Neural progenitor cell (in vitro differentiated cells): ENCODE measurements at regions not wholly inside any gene's neighbourhood (a gene's known extent, or its start where the extent isn't known, plus 50 kb on each side); places are given as distances from the start of the nearest gene placed in this dataset.

Experiments used
- DNase-seq: peaks from one replicate; pipeline ENCODE4 v3.0.0-alpha.2; 2016; ENCODE audit warnings: low spot score
- H2AFZ ChIP-seq: fragments of 200-600 bp; sonication (generic); replicated peaks from 2 replicates; pipeline ENCODE4 v1.6.1; 2016; ENCODE audit warnings: antibody characterized with exemption
- H3F3A ChIP-seq: fragments of 200-600 bp; sonication (generic); 2 replicates; pipeline ENCODE4 v1.6.1; 2016; ENCODE audit warnings: antibody characterized with exemption, low read depth
- H3K27ac ChIP-seq: fragments of 200-600 bp; sonication (generic); 2 replicates; pipeline ENCODE4 v1.5.1; 2016; ENCODE audit warnings: mild to moderate bottlenecking
- H3K27me3 ChIP-seq: fragments of 200-600 bp; sonication (generic); 2 replicates; pipeline ENCODE4 v1.6.1; 2016; ENCODE audit warnings: mild to moderate bottlenecking, moderate library complexity
- H3K36me3 ChIP-seq: fragments of 200-600 bp; sonication (generic); 2 replicates; pipeline ENCODE4 v1.5.1; 2016
- H3K4me1 ChIP-seq: fragments of 200-600 bp; sonication (generic); 2 replicates; pipeline ENCODE4 v1.6.1; 2016; ENCODE audit warnings: mixed run types
- H3K4me2 ChIP-seq: fragments of 200-600 bp; sonication (generic); 2 replicates; pipeline ENCODE4 v1.6.1; 2016
- H3K4me3 ChIP-seq: fragments of 200-600 bp; sonication (generic); 2 replicates; pipeline ENCODE4 v1.5.1; 2016
- H3K79me2 ChIP-seq: fragments of 200-600 bp; sonication (generic); 2 replicates; pipeline ENCODE4 v1.6.1; 2016; ENCODE audit warnings: low read depth
- H3K9ac ChIP-seq: fragments of 200-600 bp; sonication (generic); 2 replicates; pipeline ENCODE4 v1.6.1; 2016
- H3K9me3 ChIP-seq: fragments of 200-600 bp; sonication (generic); 2 replicates; pipeline ENCODE4 v1.5.1; 2016; ENCODE audit warnings: low read depth
- H4K20me1 ChIP-seq: fragments of 200-600 bp; sonication (generic); 2 replicates; pipeline ENCODE4 v1.6.1; 2016; ENCODE audit warnings: low read depth
- H3K27ac Mint-ChIP-seq: 3 replicates; pipeline ENCODE4 v1.8.0; 2021; ENCODE audit warnings: mixed read lengths
- H3K27me3 Mint-ChIP-seq: 2 replicates; pipeline ENCODE4 v1.8.0; 2022; ENCODE audit warnings: low read depth, mild to moderate bottlenecking, inconsistent platforms, moderate library complexity, mixed read lengths; ENCODE audit not compliant: insufficient read depth
- H3K36me3 Mint-ChIP-seq: 3 replicates; pipeline ENCODE4 v1.8.0; 2021; ENCODE audit warnings: mixed read lengths
- H3K4me1 Mint-ChIP-seq: 3 replicates; pipeline ENCODE4 v1.8.0; 2021; ENCODE audit warnings: mixed read lengths
- H3K4me3 Mint-ChIP-seq: 3 replicates; pipeline ENCODE4 v1.8.0; 2021; ENCODE audit warnings: mild to moderate bottlenecking, moderate library complexity, mixed read lengths
- H3K9me3 Mint-ChIP-seq: 3 replicates; pipeline ENCODE4 v1.8.0; 2020; ENCODE audit warnings: mixed read lengths
- CTCF ChIP-seq: fragments of 200-600 bp; sonication (generic); IDR thresholded peaks from 2 replicates; pipeline ENCODE4 v1.5.1; 2017; ENCODE audit warnings: antibody characterized with exemption, mild to moderate bottlenecking
- EZH2 ChIP-seq: fragments of 200-600 bp; sonication (generic); IDR thresholded peaks from 2 replicates; pipeline ENCODE4 v1.6.1; 2017; ENCODE audit warnings: antibody characterized with exemption, mild to moderate bottlenecking, moderate library complexity
- EZH2phosphoT487 ChIP-seq: fragments of 200-600 bp; sonication (generic); IDR thresholded peaks from 2 replicates; pipeline ENCODE4 v1.6.1; 2017; ENCODE audit warnings: antibody characterized with exemption

GRCh38 chr18:60667016-60667415 is 294.4 kb upstream of the MC4R start:
- no peaks in the 10 kb centered on the region for H3K4me1 ChIP-seq
- Mint-ChIP-seq H3K9me3 (peaks cover 2% of the 10 kb centered on the region), H3K27ac (no peak overlapping the region), H3K4me1 (no peaks in the 10 kb centered on the region), H3K4me3 (no peak overlapping the region), H3K27me3 (no peaks in the 10 kb centered on the region), H3K36me3 (no peaks in the 10 kb centered on the region)
- no peak overlapping the region for H2AFZ ChIP-seq
- no peak overlapping the region for H3K27ac ChIP-seq
- DNase-seq, result no peak
- no peaks in the 10 kb centered on the region for H3K27me3 ChIP-seq
- H3K4me2 ChIP-seq, result no peak overlapping the region
- H3K4me3 ChIP-seq, result no peak overlapping the region
- H3K9ac ChIP-seq, result no peak overlapping the region
- no peaks in the 10 kb centered on the region for H3K79me2 ChIP-seq
- H4K20me1 ChIP-seq, result no peaks in the 10 kb centered on the region
- H3K9me3 ChIP-seq, result no peaks in the 10 kb centered on the region
- no peak for TF ChIP-seq EZH2
- no peak for TF ChIP-seq CTCF
- no peak for TF ChIP-seq EZH2phosphoT487
- H3K36me3 ChIP-seq, result no peaks in the 10 kb centered on the region
- no peaks in the 10 kb centered on the region for H3F3A ChIP-seq

- Histone ChIP-seq H3K4me3 (no peak overlapping the region), H3F3A (no peaks in the 10 kb centered on the region), H3K4me2 (no peak overlapping the region), H3K36me3 (no peaks in the 10 kb centered on the region), H3K9me3 (no peaks in the 10 kb centered on the region), H3K4me1 (no peaks in the 10 kb centered on the region), H4K20me1 (no peaks in the 10 kb centered on the region), H3K27ac (no peak overlapping the region), H2AFZ (peak overlapping the region; percentile 13), H3K9ac (no peak overlapping the region), H3K27me3 (no peaks in the 10 kb centered on the region), H3K79me2 (no peaks in the 10 kb centered on the region)
- no peak overlapping the region for H3K4me3 Mint-ChIP-seq
- no peaks in the 10 kb centered on the region for H3K9me3 Mint-ChIP-seq
- no peaks in the 10 kb centered on the region for H3K4me1 Mint-ChIP-seq
- H3K27ac Mint-ChIP-seq, result no peak overlapping the region
- H3K36me3 Mint-ChIP-seq, result no peaks in the 10 kb centered on the region
- TF ChIP-seq CTCF, result peak; percentile 34
- no peak for TF ChIP-seq EZH2phosphoT487
- DNase-seq, result no peak
- H3K27me3 Mint-ChIP-seq, result no peaks in the 10 kb centered on the region
These were observed 296.0 kb upstream of the MC4R start for GRCh38 chr18:60668583-60668982.

- Mint-ChIP-seq H3K4me1 (no peaks in the 10 kb centered on the region), H3K9me3 (no peaks in the 10 kb centered on the region), H3K27me3 (no peaks in the 10 kb centered on the region), H3K27ac (no peak overlapping the region), H3K36me3 (no peaks in the 10 kb centered on the region), H3K4me3 (no peak overlapping the region)
- DNase-seq, result no peak
- Histone ChIP-seq H3K27ac (no peak overlapping the region), H3K27me3 (no peaks in the 10 kb centered on the region), H4K20me1 (no peaks in the 10 kb centered on the region), H3K9me3 (no peaks in the 10 kb centered on the region), H3K4me3 (no peak overlapping the region), H2AFZ (no peak overlapping the region), H3K36me3 (no peaks in the 10 kb centered on the region), H3K9ac (no peak overlapping the region), H3K79me2 (no peaks in the 10 kb centered on the region), H3K4me2 (no peak overlapping the region), H3F3A (no peaks in the 10 kb centered on the region), H3K4me1 (no peaks in the 10 kb centered on the region)
- TF ChIP-seq EZH2 (no peak), EZH2phosphoT487 (no peak)
These were observed 297.4 kb upstream of the MC4R start for GRCh38 chr18:60669938-60670337.

GRCh38 chr18:60671021-60671420 is 298.4 kb upstream of the MC4R start:
- TF ChIP-seq EZH2phosphoT487 (no peak), CTCF (no peak), EZH2 (no peak)
- Histone ChIP-seq H3K79me2 (no peaks in the 10 kb centered on the region), H3K4me2 (no peak overlapping the region), H4K20me1 (no peaks in the 10 kb centered on the region), H2AFZ (no peak overlapping the region), H3K9ac (no peak overlapping the region), H3K4me3 (no peak overlapping the region), H3K27me3 (no peaks in the 10 kb centered on the region), H3F3A (no peaks in the 10 kb centered on the region), H3K9me3 (no peaks in the 10 kb centered on the region), H3K4me1 (no peaks in the 10 kb centered on the region), H3K27ac (no peak overlapping the region), H3K36me3 (no peaks in the 10 kb centered on the region)
- Mint-ChIP-seq H3K27ac (no peak overlapping the region), H3K27me3 (no peaks in the 10 kb centered on the region), H3K9me3 (no peaks in the 10 kb centered on the region), H3K36me3 (no peaks in the 10 kb centered on the region), H3K4me1 (no peaks in the 10 kb centered on the region), H3K4me3 (no peak overlapping the region)
- no peak for DNase-seq
